GM23338 (cell line): ENCODE measurements at regions not wholly inside any gene's neighbourhood (a gene's known extent, or its start where the extent isn't known, plus 50 kb on each side); places are given as distances from the start of the nearest gene placed in this dataset.

Experiments used
- ATAC-seq: fragments of 200-7000 bp; cut with Tn5 transposase; 3 replicates; pipeline ENCODE4 v1.9.1; 2020
- DNase-seq: peaks from one replicate; pipeline ENCODE4 v3.0.0-alpha.2; 2015; ENCODE audit warnings: low spot score
- H2AFZ ChIP-seq: fragments of 200-600 bp; sonication (generic); 2 replicates; pipeline ENCODE4 v1.8.0; 2016; ENCODE audit warnings: antibody characterized with exemption, mild to moderate bottlenecking, moderate library complexity
- H3F3A ChIP-seq: fragments of 200-600 bp; sonication (generic); replicated peaks from 2 replicates; pipeline ENCODE4 v1.8.0; 2017; ENCODE audit warnings: antibody characterized with exemption, mixed run types, low read depth
- H3K27ac ChIP-seq: fragments of 200-600 bp; sonication (generic); 2 replicates; pipeline ENCODE4 v1.6.1; 2016; ENCODE audit warnings: low read depth
- H3K27me3 ChIP-seq: fragments of 200-600 bp; sonication (generic); 2 replicates; pipeline ENCODE4 v1.8.0; 2016; ENCODE audit warnings: mild to moderate bottlenecking, mixed run types, moderate library complexity; ENCODE audit not compliant: insufficient read depth
- H3K36me3 ChIP-seq: fragments of 200-600 bp; sonication (generic); 2 replicates; pipeline ENCODE4 v1.8.0; 2016; ENCODE audit warnings: mild to moderate bottlenecking; ENCODE audit not compliant: insufficient read depth
- H3K4me1 ChIP-seq: fragments of 200-600 bp; sonication (generic); 2 replicates; pipeline ENCODE4 v1.8.0; 2016; ENCODE audit warnings: mild to moderate bottlenecking, moderate library complexity; ENCODE audit not compliant: insufficient read depth
- H3K4me2 ChIP-seq: fragments of 200-600 bp; sonication (generic); 2 replicates; pipeline ENCODE4 v1.7.1; 2017; ENCODE audit warnings: mixed run types
- H3K4me3 ChIP-seq: fragments of 200-600 bp; sonication (generic); 2 replicates; pipeline ENCODE4 v1.6.1; 2016; ENCODE audit warnings: mixed run types
- H3K79me2 ChIP-seq: fragments of 200-600 bp; sonication (generic); replicated peaks from 2 replicates; pipeline ENCODE4 v1.8.0; 2017; ENCODE audit warnings: mild to moderate bottlenecking; ENCODE audit not compliant: insufficient read depth
- H3K9me2 ChIP-seq: fragments of 200-600 bp; sonication (generic); 2 replicates; pipeline ENCODE4 v1.8.0; 2017; ENCODE audit not compliant: insufficient read depth
- H4K20me1 ChIP-seq: fragments of 200-600 bp; sonication (generic); replicated peaks from 2 replicates; pipeline ENCODE4 v1.8.0; 2017; ENCODE audit warnings: mild to moderate bottlenecking; ENCODE audit not compliant: insufficient read depth
- H3K27ac Mint-ChIP-seq: 2 replicates; pipeline ENCODE4 v1.8.0; 2020; ENCODE audit warnings: inconsistent platforms, mild to moderate bottlenecking, moderate library complexity, mixed read lengths
- H3K27me3 Mint-ChIP-seq: 3 replicates; pipeline ENCODE4 v1.8.0; 2022; ENCODE audit warnings: low read depth, mild to moderate bottlenecking, moderate library complexity, mixed read lengths, inconsistent platforms; ENCODE audit not compliant: insufficient read depth, poor library complexity
- H3K36me3 Mint-ChIP-seq: 3 replicates; pipeline ENCODE4 v1.8.0; 2021; ENCODE audit warnings: low read depth, mild to moderate bottlenecking, inconsistent platforms, moderate library complexity, mixed read lengths
- H3K4me1 Mint-ChIP-seq: 3 replicates; pipeline ENCODE4 v1.8.0; 2020; ENCODE audit warnings: mild to moderate bottlenecking, inconsistent platforms, mixed read lengths
- H3K4me3 Mint-ChIP-seq: 3 replicates; pipeline ENCODE4 v1.8.0; 2021; ENCODE audit warnings: moderate library complexity, mild to moderate bottlenecking, inconsistent platforms, mixed read lengths
- H3K9me3 Mint-ChIP-seq: 3 replicates; pipeline ENCODE4 v1.8.0; 2020; ENCODE audit warnings: moderate library complexity, mild to moderate bottlenecking, inconsistent platforms, mixed read lengths
- CREB1 ChIP-seq: fragments of 250-450 bp; sonication (Bioruptor Pico); IDR thresholded peaks from 2 replicates; pipeline ENCODE4 v1.5.0; 2020; ENCODE audit warnings: low read depth, mild to moderate bottlenecking, moderate library complexity
- ETS1 ChIP-seq: IDR thresholded peaks from 2 replicates; pipeline ENCODE4 v1.6.1; 2016; ENCODE audit warnings: antibody characterized with exemption
- EZH2 ChIP-seq: fragments of 200-600 bp; sonication (generic); IDR thresholded peaks from one replicate; pipeline ENCODE4 v1.8.0; 2017; ENCODE audit warnings: antibody characterized with exemption, mild to moderate bottlenecking, low read depth; ENCODE audit not compliant: unreplicated experiment
- EZH2phosphoT487 ChIP-seq: fragments of 200-600 bp; sonication (generic); IDR thresholded peaks from one replicate; pipeline ENCODE4 v1.8.1; 2018; ENCODE audit warnings: antibody characterized with exemption; ENCODE audit not compliant: unreplicated experiment
- POLR2AphosphoS5 ChIP-seq: IDR thresholded peaks from 2 replicates; pipeline ENCODE4 v1.6.1; 2016; ENCODE audit warnings: antibody characterized with exemption, low read depth
- STAT1 ChIP-seq: IDR thresholded peaks from one replicate; pipeline ENCODE4 v1.6.1; 2016; ENCODE audit warnings: antibody characterized with exemption; ENCODE audit not compliant: unreplicated experiment
- ZNF114 ChIP-seq: fragments of 250-450 bp; sonication (Bioruptor Pico); IDR thresholded peaks from 2 replicates; pipeline ENCODE4 v1.5.0; 2020; ENCODE audit warnings: mild to moderate bottlenecking, moderate library complexity
- ZNF331 ChIP-seq: fragments of 250-450 bp; sonication (Bioruptor Pico); IDR thresholded peaks from 2 replicates; pipeline ENCODE4 v1.5.0; 2020; ENCODE audit warnings: low read depth, mild to moderate bottlenecking, moderate library complexity
- TF ChIP-seq, protein P1 (sequence below): fragments of 250-450 bp; sonication (Bioruptor Pico); IDR thresholded peaks from 2 replicates; pipeline ENCODE4 v1.5.0; 2020; ENCODE audit warnings: mild to moderate bottlenecking, moderate library complexity
- TF ChIP-seq, protein P2 (sequence below): IDR thresholded peaks from one replicate; pipeline ENCODE4 v1.6.1; 2018; ENCODE audit warnings: antibody characterized with exemption; ENCODE audit not compliant: unreplicated experiment
- TF ChIP-seq, protein P3 (sequence below), 2 experiments: fragments of 200-600 bp in 1 of 2; sonication (generic) in 1 of 2; conservative IDR thresholded peaks; 2 replicates each; pipeline versions ENCODE4 v1.5.1 to v1.6.1; 2016 to 2017; ENCODE audit warnings: antibody characterized with exemption in 2 of 2, low read depth in 2 of 2, mild to moderate bottlenecking in 2 of 2, moderate library complexity in 1 of 2

DNA sequence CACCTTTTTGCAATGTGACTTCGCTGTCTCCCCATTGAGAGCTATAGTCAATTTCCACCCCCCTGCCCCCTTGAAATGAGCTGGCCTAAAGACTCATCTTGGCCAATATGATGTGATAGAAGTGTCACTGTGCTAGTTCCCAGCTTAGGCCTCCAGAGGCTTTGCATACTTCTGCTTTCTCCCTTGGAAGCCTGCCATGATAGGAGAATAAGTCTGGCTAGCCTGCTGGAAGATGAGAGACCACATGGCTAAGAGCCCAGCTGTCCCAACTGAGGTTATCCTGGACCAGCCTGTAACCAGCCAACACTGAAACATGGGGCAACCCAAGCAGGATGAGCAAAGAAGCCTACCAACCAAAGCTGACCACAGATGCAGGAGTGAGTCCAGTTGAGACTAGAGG lies 196.9 kb downstream of the GRIN2B start:
- no peaks in the 10 kb centered on the region for H3K27me3 Mint-ChIP-seq
- H3K36me3 Mint-ChIP-seq: no peaks in the 10 kb centered on the region
- no peaks in the 10 kb centered on the region for H3K79me2 ChIP-seq
- no peak overlapping the region for H3K27ac ChIP-seq
- H3K4me2 ChIP-seq: no peak overlapping the region
- H3F3A ChIP-seq: no peaks in the 10 kb centered on the region
- no peaks in the 10 kb centered on the region for H3K9me3 Mint-ChIP-seq
- ATAC-seq (no peak), DNase-seq (no peak)
- no peak overlapping the region for H3K4me3 ChIP-seq
- H2AFZ ChIP-seq: no peak overlapping the region
- peaks cover 5% of the 10 kb centered on the region; the same call in 1 of the 2 replicates for H3K4me1 ChIP-seq
- H3K9me2 ChIP-seq: no peaks in the 10 kb centered on the region
- no peaks in the 10 kb centered on the region for H3K36me3 ChIP-seq
- no peak for TF ChIP-seq EZH2phosphoT487
- no peak for TF ChIP-seq STAT1
- no peak for TF ChIP-seq POLR2AphosphoS5
- TF ChIP-seq ETS1: no peak
- no peak for TF ChIP-seq ZNF114 (CRISPR knock-in tag)
- TF ChIP-seq, protein P1, sequence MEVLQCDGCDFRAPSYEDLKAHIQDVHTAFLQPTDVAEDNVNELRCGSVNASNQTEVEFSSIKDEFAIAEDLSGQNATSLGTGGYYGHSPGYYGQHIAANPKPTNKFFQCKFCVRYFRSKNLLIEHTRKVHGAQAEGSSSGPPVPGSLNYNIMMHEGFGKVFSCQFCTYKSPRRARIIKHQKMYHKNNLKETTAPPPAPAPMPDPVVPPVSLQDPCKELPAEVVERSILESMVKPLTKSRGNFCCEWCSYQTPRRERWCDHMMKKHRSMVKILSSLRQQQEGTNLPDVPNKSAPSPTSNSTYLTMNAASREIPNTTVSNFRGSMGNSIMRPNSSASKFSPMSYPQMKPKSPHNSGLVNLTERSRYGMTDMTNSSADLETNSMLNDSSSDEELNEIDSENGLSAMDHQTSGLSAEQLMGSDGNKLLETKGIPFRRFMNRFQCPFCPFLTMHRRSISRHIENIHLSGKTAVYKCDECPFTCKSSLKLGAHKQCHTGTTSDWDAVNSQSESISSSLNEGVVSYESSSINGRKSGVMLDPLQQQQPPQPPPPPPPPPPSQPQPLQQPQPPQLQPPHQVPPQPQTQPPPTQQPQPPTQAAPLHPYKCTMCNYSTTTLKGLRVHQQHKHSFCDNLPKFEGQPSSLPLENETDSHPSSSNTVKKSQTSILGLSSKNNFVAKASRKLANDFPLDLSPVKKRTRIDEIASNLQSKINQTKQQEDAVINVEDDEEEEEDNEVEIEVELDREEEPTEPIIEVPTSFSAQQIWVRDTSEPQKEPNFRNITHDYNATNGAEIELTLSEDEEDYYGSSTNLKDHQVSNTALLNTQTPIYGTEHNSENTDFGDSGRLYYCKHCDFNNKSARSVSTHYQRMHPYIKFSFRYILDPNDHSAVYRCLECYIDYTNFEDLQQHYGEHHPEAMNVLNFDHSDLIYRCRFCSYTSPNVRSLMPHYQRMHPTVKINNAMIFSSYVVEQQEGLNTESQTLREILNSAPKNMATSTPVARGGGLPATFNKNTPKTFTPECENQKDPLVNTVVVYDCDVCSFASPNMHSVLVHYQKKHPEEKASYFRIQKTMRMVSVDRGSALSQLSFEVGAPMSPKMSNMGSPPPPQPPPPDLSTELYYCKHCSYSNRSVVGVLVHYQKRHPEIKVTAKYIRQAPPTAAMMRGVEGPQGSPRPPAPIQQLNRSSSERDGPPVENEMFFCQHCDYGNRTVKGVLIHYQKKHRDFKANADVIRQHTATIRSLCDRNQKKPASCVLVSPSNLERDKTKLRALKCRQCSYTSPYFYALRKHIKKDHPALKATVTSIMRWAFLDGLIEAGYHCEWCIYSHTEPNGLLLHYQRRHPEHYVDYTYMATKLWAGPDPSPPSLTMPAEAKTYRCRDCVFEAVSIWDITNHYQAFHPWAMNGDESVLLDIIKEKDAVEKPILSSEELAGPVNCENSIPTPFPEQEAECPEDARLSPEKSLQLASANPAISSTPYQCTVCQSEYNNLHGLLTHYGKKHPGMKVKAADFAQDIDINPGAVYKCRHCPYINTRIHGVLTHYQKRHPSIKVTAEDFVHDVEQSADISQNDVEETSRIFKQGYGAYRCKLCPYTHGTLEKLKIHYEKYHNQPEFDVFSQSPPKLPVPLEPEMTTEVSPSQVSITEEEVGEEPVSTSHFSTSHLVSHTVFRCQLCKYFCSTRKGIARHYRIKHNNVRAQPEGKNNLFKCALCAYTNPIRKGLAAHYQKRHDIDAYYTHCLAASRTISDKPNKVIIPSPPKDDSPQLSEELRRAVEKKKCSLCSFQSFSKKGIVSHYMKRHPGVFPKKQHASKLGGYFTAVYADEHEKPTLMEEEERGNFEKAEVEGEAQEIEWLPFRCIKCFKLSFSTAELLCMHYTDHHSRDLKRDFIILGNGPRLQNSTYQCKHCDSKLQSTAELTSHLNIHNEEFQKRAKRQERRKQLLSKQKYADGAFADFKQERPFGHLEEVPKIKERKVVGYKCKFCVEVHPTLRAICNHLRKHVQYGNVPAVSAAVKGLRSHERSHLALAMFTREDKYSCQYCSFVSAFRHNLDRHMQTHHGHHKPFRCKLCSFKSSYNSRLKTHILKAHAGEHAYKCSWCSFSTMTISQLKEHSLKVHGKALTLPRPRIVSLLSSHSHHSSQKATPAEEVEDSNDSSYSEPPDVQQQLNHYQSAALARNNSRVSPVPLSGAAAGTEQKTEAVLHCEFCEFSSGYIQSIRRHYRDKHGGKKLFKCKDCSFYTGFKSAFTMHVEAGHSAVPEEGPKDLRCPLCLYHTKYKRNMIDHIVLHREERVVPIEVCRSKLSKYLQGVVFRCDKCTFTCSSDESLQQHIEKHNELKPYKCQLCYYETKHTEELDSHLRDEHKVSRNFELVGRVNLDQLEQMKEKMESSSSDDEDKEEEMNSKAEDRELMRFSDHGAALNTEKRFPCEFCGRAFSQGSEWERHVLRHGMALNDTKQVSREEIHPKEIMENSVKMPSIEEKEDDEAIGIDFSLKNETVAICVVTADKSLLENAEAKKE: no peak
- TF ChIP-seq CREB1: no peak
- TF ChIP-seq, protein P2, sequence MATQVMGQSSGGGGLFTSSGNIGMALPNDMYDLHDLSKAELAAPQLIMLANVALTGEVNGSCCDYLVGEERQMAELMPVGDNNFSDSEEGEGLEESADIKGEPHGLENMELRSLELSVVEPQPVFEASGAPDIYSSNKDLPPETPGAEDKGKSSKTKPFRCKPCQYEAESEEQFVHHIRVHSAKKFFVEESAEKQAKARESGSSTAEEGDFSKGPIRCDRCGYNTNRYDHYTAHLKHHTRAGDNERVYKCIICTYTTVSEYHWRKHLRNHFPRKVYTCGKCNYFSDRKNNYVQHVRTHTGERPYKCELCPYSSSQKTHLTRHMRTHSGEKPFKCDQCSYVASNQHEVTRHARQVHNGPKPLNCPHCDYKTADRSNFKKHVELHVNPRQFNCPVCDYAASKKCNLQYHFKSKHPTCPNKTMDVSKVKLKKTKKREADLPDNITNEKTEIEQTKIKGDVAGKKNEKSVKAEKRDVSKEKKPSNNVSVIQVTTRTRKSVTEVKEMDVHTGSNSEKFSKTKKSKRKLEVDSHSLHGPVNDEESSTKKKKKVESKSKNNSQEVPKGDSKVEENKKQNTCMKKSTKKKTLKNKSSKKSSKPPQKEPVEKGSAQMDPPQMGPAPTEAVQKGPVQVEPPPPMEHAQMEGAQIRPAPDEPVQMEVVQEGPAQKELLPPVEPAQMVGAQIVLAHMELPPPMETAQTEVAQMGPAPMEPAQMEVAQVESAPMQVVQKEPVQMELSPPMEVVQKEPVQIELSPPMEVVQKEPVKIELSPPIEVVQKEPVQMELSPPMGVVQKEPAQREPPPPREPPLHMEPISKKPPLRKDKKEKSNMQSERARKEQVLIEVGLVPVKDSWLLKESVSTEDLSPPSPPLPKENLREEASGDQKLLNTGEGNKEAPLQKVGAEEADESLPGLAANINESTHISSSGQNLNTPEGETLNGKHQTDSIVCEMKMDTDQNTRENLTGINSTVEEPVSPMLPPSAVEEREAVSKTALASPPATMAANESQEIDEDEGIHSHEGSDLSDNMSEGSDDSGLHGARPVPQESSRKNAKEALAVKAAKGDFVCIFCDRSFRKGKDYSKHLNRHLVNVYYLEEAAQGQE: no peak
- TF ChIP-seq ZNF331: no peak
- TF ChIP-seq EZH2: no peak
- TF ChIP-seq, protein P3, sequence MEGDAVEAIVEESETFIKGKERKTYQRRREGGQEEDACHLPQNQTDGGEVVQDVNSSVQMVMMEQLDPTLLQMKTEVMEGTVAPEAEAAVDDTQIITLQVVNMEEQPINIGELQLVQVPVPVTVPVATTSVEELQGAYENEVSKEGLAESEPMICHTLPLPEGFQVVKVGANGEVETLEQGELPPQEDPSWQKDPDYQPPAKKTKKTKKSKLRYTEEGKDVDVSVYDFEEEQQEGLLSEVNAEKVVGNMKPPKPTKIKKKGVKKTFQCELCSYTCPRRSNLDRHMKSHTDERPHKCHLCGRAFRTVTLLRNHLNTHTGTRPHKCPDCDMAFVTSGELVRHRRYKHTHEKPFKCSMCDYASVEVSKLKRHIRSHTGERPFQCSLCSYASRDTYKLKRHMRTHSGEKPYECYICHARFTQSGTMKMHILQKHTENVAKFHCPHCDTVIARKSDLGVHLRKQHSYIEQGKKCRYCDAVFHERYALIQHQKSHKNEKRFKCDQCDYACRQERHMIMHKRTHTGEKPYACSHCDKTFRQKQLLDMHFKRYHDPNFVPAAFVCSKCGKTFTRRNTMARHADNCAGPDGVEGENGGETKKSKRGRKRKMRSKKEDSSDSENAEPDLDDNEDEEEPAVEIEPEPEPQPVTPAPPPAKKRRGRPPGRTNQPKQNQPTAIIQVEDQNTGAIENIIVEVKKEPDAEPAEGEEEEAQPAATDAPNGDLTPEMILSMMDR (conservative IDR thresholded peaks at IDR 0.05; ENCODE audit: low read depth in 2 of 2): no peak
- H4K20me1 ChIP-seq: no peaks in the 10 kb centered on the region
- H3K27ac Mint-ChIP-seq: no peak overlapping the region
- H3K27me3 ChIP-seq: no peaks in the 10 kb centered on the region
- no peak overlapping the region for H3K4me3 Mint-ChIP-seq
- peaks cover 15% of the 10 kb centered on the region for H3K4me1 Mint-ChIP-seq
